ENCODE measurements at regions not wholly inside any gene's neighbourhood (a gene's known extent, or its start where the extent isn't known, plus 50 kb on each side); places are given as distances from the start of the nearest gene placed in this dataset.

- ATAC-seq (ENCODE audit: insufficient number of reproducible peaks, low FRiP score, low read depth) = no peak
- H3K27ac ChIP-seq = no peak overlapping the region
- no peak overlapping the region for H3K4me3 ChIP-seq
- H3K9me3 ChIP-seq = no peaks in the 10 kb centered on the region
- DNase-seq (ENCODE audit: low spot score) = no peak
- no peaks in the 10 kb centered on the region for H3K27me3 ChIP-seq (replicated peaks; ENCODE audit: insufficient read depth)
- TF ChIP-seq CTCF (IDR thresholded peaks at IDR 0.05) = no peak
- no peaks in the 10 kb centered on the region for H3K36me3 ChIP-seq
- H3K4me1 ChIP-seq (ENCODE audit: control insufficient read depth in 1 of 2, low read depth in 2 of 2) = peaks cover 0 to 5% of the 10 kb centered on the region in 2 donors
Measured at GRCh38 chr16:82451449-82451848, 175.3 kb upstream of the CDH13 start.

GRCh38 chr16:82440336-82440735 is 186.4 kb upstream of the CDH13 start:
- Histone ChIP-seq H3K9me3 (no peaks in the 10 kb centered on the region), H3K4me3 (no peak overlapping the region), H3K27me3 (replicated peaks; ENCODE audit: insufficient read depth) (no peaks in the 10 kb centered on the region), H3K36me3 (no peaks in the 10 kb centered on the region), H3K27ac (no peak overlapping the region), H3K4me1 (ENCODE audit: control insufficient read depth in 1 of 2, low read depth in 2 of 2) (no peaks in the 10 kb centered on the region)
- TF ChIP-seq CTCF (IDR thresholded peaks at IDR 0.05) = no peak
- DNase-seq (ENCODE audit: low spot score) (no peak), ATAC-seq (ENCODE audit: insufficient number of reproducible peaks, low FRiP score, low read depth) (no peak)

GRCh38 chr16:82439678-82440293 is 187.0 kb upstream of the CDH13 start:
- H3K27ac ChIP-seq = no peak overlapping the region
- H3K27me3 ChIP-seq (replicated peaks; ENCODE audit: insufficient read depth) = no peaks in the 10 kb centered on the region
- H3K9me3 ChIP-seq = no peaks in the 10 kb centered on the region
- H3K4me3 ChIP-seq = no peak overlapping the region
- H3K36me3 ChIP-seq = no peaks in the 10 kb centered on the region
- TF ChIP-seq CTCF (IDR thresholded peaks at IDR 0.05) = peak; percentile 21
- DNase-seq (ENCODE audit: low spot score) = no peak
- no peak for ATAC-seq (ENCODE audit: insufficient number of reproducible peaks, low FRiP score, low read depth)
- no peaks in the 10 kb centered on the region for H3K4me1 ChIP-seq (ENCODE audit: control insufficient read depth in 1 of 2, low read depth in 2 of 2)

GRCh38 chr16:82433042-82433441 is 193.7 kb upstream of the CDH13 start:
- H3K27me3 ChIP-seq (replicated peaks; ENCODE audit: insufficient read depth) = no peaks in the 10 kb centered on the region
- no peak for ATAC-seq (ENCODE audit: insufficient number of reproducible peaks, low FRiP score, low read depth)
- no peaks in the 10 kb centered on the region for H3K9me3 ChIP-seq

GRCh38 chr16:82432261-82432660 is 194.5 kb upstream of the CDH13 start:
- no peaks in the 10 kb centered on the region for H3K9me3 ChIP-seq
- H3K4me1 ChIP-seq (ENCODE audit: control insufficient read depth in 1 of 2, low read depth in 2 of 2) = no peaks in the 10 kb centered on the region
- no peaks in the 10 kb centered on the region for H3K36me3 ChIP-seq
- no peak for ATAC-seq (ENCODE audit: insufficient number of reproducible peaks, low FRiP score, low read depth)
- H3K27me3 ChIP-seq (replicated peaks; ENCODE audit: insufficient read depth) = no peaks in the 10 kb centered on the region
- no peak for TF ChIP-seq CTCF (IDR thresholded peaks at IDR 0.05)
- DNase-seq (ENCODE audit: low spot score) = no peak
- no peak overlapping the region for H3K4me3 ChIP-seq
- H3K27ac ChIP-seq = no peak overlapping the region

More at GRCh38 chr16:82433042-82433441, 193.7 kb upstream of the CDH13 start:
- Histone ChIP-seq H3K36me3 (no peaks in the 10 kb centered on the region), H3K27ac (no peak overlapping the region), H3K4me1 (ENCODE audit: control insufficient read depth in 1 of 2, low read depth in 2 of 2) (no peaks in the 10 kb centered on the region), H3K4me3 (no peak overlapping the region)
- no peak for TF ChIP-seq CTCF (IDR thresholded peaks at IDR 0.05)
- DNase-seq (ENCODE audit: low spot score) = no peak

All from thoracic aorta (tissue), 2 donors.